ENCODE measurements at regions not wholly inside any gene's neighbourhood (a gene's known extent, or its start where the extent isn't known, plus 50 kb on each side); places are given as distances from the start of the nearest gene placed in this dataset.

DNA sequence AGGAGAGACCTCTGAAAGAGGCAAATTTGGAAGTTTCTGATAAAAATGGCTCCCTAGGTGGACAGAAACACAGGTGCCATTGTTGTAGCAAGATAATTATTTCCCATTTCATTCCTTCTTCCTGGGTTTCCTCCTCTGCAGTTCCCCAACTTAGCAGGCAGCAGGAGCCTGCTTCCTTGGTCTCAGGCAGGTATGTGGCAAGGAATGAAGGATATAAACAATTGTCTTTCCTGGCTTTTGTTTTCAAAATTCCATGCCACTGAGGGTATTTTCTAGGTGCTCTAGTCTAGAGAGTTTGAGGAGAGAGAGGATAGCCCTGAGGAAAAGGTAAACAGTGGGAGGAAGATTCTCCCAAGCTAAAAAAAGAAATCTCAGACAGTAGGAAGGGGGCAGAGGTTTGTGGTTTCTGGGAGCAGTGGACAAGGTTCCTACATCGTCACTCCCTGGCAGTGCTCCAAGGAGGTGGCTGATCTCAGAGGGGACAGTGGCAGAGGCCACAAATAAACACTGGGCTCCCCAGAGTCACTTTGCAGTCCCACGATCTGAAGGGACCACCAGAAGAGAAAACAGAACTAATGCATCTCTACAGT lies 82.6 kb upstream of the IGF1 start:
- no peak overlapping the region for H3K4me2 ChIP-seq (ENCODE audit: low read depth, low read length)
- no peaks in the 10 kb centered on the region for H3K36me3 ChIP-seq (ENCODE audit: control insufficient read depth, insufficient read depth, low read length)
- no peak for TF ChIP-seq MAZ (IDR thresholded peaks at IDR 0.05; ENCODE audit: borderline replicate concordance, low read depth, low read length)
- TF ChIP-seq, protein P1, sequence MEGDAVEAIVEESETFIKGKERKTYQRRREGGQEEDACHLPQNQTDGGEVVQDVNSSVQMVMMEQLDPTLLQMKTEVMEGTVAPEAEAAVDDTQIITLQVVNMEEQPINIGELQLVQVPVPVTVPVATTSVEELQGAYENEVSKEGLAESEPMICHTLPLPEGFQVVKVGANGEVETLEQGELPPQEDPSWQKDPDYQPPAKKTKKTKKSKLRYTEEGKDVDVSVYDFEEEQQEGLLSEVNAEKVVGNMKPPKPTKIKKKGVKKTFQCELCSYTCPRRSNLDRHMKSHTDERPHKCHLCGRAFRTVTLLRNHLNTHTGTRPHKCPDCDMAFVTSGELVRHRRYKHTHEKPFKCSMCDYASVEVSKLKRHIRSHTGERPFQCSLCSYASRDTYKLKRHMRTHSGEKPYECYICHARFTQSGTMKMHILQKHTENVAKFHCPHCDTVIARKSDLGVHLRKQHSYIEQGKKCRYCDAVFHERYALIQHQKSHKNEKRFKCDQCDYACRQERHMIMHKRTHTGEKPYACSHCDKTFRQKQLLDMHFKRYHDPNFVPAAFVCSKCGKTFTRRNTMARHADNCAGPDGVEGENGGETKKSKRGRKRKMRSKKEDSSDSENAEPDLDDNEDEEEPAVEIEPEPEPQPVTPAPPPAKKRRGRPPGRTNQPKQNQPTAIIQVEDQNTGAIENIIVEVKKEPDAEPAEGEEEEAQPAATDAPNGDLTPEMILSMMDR (conservative IDR thresholded peaks at IDR 0.05; ENCODE audit: low read depth, low read length): no peak
- no peak for TF ChIP-seq USF2 (IDR thresholded peaks at IDR 0.05; ENCODE audit: low read depth, low read length)
- no peak for TF ChIP-seq SMC3 (IDR thresholded peaks at IDR 0.05; ENCODE audit: low read depth, low read length)
- TF ChIP-seq BHLHE40 (IDR thresholded peaks at IDR 0.05; ENCODE audit: low read depth, low read length): no peak
- TF ChIP-seq FOS (IDR thresholded peaks at IDR 0.05; ENCODE audit: low read depth, low read length): no peak
- TF ChIP-seq CHD1 (IDR thresholded peaks at IDR 0.05; ENCODE audit: low read depth, low read length): no peak
- no peak for TF ChIP-seq MAFK (IDR thresholded peaks at IDR 0.05; ENCODE audit: low read depth, low read length)
- TF ChIP-seq RAD21 (IDR thresholded peaks at IDR 0.05; ENCODE audit: low read length): no peak
- TF ChIP-seq MXI1 (IDR thresholded peaks at IDR 0.05; ENCODE audit: borderline replicate concordance, low read depth, low read length): no peak
- TF ChIP-seq, protein P2, sequence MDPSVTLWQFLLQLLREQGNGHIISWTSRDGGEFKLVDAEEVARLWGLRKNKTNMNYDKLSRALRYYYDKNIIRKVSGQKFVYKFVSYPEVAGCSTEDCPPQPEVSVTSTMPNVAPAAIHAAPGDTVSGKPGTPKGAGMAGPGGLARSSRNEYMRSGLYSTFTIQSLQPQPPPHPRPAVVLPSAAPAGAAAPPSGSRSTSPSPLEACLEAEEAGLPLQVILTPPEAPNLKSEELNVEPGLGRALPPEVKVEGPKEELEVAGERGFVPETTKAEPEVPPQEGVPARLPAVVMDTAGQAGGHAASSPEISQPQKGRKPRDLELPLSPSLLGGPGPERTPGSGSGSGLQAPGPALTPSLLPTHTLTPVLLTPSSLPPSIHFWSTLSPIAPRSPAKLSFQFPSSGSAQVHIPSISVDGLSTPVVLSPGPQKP (IDR thresholded peaks at IDR 0.05; ENCODE audit: borderline replicate concordance, low read depth, low read length): no peak
- no peak for TF ChIP-seq POLR2A (IDR thresholded peaks at IDR 0.05; ENCODE audit: low read depth, low read length)
- no peak for TF ChIP-seq NFE2L2 (IDR thresholded peaks at IDR 0.05; ENCODE audit: low read depth, low read length)
- TF ChIP-seq CEBPB (IDR thresholded peaks at IDR 0.05; ENCODE audit: low read depth, low read length): no peak
- no peak for TF ChIP-seq RCOR1 (IDR thresholded peaks at IDR 0.05; ENCODE audit: insufficient replicate concordance, low read length)
- TF ChIP-seq RFX5 (IDR thresholded peaks at IDR 0.05; ENCODE audit: low read depth, low read length): no peak
- 0 out of 2 replicates have a peak overlapping the region, but pooled peaks have one; percentile 5 for H2BK20ac ChIP-seq (ENCODE audit: low read depth, low read length)
- H3K9ac ChIP-seq (ENCODE audit: low read depth, low read length): no peak overlapping the region
- peaks cover 15% of the 10 kb centered on the region for H3K4me1 ChIP-seq (ENCODE audit: control insufficient read depth, insufficient read depth, low read length)
- no CpG with 5 or more reads among the region's 2 CpGs for WGBS, 2 experiments (ENCODE audit: extremely low coverage in 2 of 2, insufficient read length in 1 of 2)
- intact Hi-C loops (cut with micrococcal nuclease) (no loop called here), dilution Hi-C loops (cut with HindIII; ENCODE audit: low sequenced_read_pairs, unreplicated experiment) (no loop called here), in situ Hi-C loops (cut with MboI; ENCODE audit: low sequenced_read_pairs) (no loop called here)
- peak overlapping the region; percentile 39; the same call in 1 of the 2 replicates for H3K4ac ChIP-seq (ENCODE audit: low read depth, low read length)
- no peaks in the 10 kb centered on the region for H4K20me1 ChIP-seq (ENCODE audit: insufficient read depth, low read length)
- H3K23ac ChIP-seq (ENCODE audit: low read depth, low read length): no peak overlapping the region
- H3K27me3 ChIP-seq (ENCODE audit: control insufficient read depth, insufficient read depth, low read length): no peaks in the 10 kb centered on the region
- H3K79me1 ChIP-seq (ENCODE audit: low read depth in 1 of 2, low read length in 2 of 2): no peaks in the 10 kb centered on the region
- H2AK9ac ChIP-seq (replicated peaks; ENCODE audit: low read depth, low read length, poor library complexity): no peak overlapping the region
- H2AFZ ChIP-seq (replicated peaks; ENCODE audit: low read length, poor library complexity): no peak overlapping the region
- no peak overlapping the region for H4K5ac ChIP-seq (ENCODE audit: low read depth, low read length)
- ATAC-seq (ENCODE audit: low read depth): no peak
- H4K8ac ChIP-seq (ENCODE audit: low read depth in 2 of 2, low read length in 2 of 2): no peak overlapping the region; a peak in 1 of 4 replicates
- H2AK5ac ChIP-seq (ENCODE audit: low read depth, low read length): no peak overlapping the region; the same call in 1 of the 2 replicates
- ChIA-PET CTCF (no interaction called here), POLR2A (ENCODE audit: unreplicated experiment) (no interaction called here)
- peak overlapping the region; percentile 62; the same call in 1 of the 2 replicates for H4K91ac ChIP-seq (ENCODE audit: insufficient read depth, low read depth, low read length)
- H3K9me1 ChIP-seq (ENCODE audit: insufficient read depth, low read length): peaks cover 3% of the 10 kb centered on the region; the same call in 1 of the 2 replicates
- no peak overlapping the region for H3K27ac ChIP-seq (ENCODE audit: insufficient read depth, low read length)
- H3K9me3 ChIP-seq (ENCODE audit: control insufficient read depth, insufficient read depth, low read length): peaks cover 3% of the 10 kb centered on the region; the same call in 1 of the 2 replicates
- no peak overlapping the region for H3K4me3 ChIP-seq (ENCODE audit: insufficient read depth, low read depth, low read length)
- peak overlapping the region; percentile 43; the same call in 1 of the 2 replicates for H3K14ac ChIP-seq (replicated peaks; ENCODE audit: low read depth, low read length)
- 0 out of 3 replicates have a peak overlapping the region, but pooled peaks have one; percentile 47 for H2BK15ac ChIP-seq (ENCODE audit: low read depth, low read length)
- no peak for DNase-seq
- H2BK120ac ChIP-seq (ENCODE audit: low read depth, low read length): peak overlapping the region; percentile 25; the same call in 1 of the 2 replicates
- H3K18ac ChIP-seq (ENCODE audit: low read depth, low read length): peak overlapping the region; percentile 39
- no peak overlapping the region for H3K56ac ChIP-seq (ENCODE audit: extremely low read depth, insufficient read depth, low read length)
- no TSS peak for BruUV-seq (replicated peaks)
- no peak overlapping the region for H2BK5ac ChIP-seq (ENCODE audit: low read depth, low read length, poor library complexity, severe bottlenecking)
